Gastroesophageal sphincter (tissue), 3 donors: ENCODE measurements at regions not wholly inside any gene's neighbourhood (a gene's known extent, or its start where the extent isn't known, plus 50 kb on each side); places are given as distances from the start of the nearest gene placed in this dataset.

Source experiments
- CTCF ChIP-seq, 4 experiments: fragments of 200-600 bp in 2 of 4; fragments of 450-650 bp in 2 of 4; sonication (generic) in 1 of 4; IDR thresholded peaks; one replicate each; pipeline ENCODE4 v1.5.1; 2017 to 2019; ENCODE audit warnings: antibody characterized with exemption in 4 of 4, mild to moderate bottlenecking in 2 of 4, moderate library complexity in 2 of 4
- POLR2A ChIP-seq, 2 donors: fragments of 450-650 bp; IDR thresholded peaks; one replicate each; pipeline ENCODE4 v1.6.1; 2017; ENCODE audit warnings: antibody characterized with exemption in 2 of 2, mild to moderate bottlenecking in 2 of 2, moderate library complexity in 1 of 2
- POLR2AphosphoS5 ChIP-seq: sonication (generic); formaldehyde crosslinking; IDR thresholded peaks from one replicate; pipeline ENCODE4 v1.6.1; 2017; ENCODE audit warnings: antibody characterized with exemption

DNA sequence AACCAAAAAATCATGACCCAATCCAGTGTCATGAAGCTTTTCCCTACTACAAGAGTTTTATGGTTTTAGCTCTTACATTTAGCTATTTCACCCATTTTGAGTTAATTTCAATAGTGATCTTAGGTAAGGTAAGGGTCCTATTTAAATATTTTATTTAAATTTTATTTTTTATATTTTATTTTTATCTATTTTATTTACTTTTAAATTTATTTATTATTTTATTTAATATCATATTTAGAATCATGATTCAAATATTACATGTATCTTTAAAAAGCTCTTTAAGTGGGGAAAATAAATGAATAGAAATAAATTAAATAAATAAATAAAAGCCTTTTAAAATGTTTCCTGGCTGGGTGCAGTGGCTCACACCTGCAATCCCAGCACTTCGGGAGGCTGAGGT, 276.0 kb downstream of the SKIDA1 start:
- TF ChIP-seq CTCF (IDR thresholded peaks at IDR 0.05): no peak
- TF ChIP-seq POLR2A (IDR thresholded peaks at IDR 0.05): no peak
- no peak for TF ChIP-seq POLR2AphosphoS5
